ENCODE measurements at regions not wholly inside any gene's neighbourhood (a gene's known extent, or its start where the extent isn't known, plus 50 kb on each side); places are given as distances from the start of the nearest gene placed in this dataset.
A peak's percentile ranks its signal among the peaks of the same experiment; 100 is the strongest.

DNA sequence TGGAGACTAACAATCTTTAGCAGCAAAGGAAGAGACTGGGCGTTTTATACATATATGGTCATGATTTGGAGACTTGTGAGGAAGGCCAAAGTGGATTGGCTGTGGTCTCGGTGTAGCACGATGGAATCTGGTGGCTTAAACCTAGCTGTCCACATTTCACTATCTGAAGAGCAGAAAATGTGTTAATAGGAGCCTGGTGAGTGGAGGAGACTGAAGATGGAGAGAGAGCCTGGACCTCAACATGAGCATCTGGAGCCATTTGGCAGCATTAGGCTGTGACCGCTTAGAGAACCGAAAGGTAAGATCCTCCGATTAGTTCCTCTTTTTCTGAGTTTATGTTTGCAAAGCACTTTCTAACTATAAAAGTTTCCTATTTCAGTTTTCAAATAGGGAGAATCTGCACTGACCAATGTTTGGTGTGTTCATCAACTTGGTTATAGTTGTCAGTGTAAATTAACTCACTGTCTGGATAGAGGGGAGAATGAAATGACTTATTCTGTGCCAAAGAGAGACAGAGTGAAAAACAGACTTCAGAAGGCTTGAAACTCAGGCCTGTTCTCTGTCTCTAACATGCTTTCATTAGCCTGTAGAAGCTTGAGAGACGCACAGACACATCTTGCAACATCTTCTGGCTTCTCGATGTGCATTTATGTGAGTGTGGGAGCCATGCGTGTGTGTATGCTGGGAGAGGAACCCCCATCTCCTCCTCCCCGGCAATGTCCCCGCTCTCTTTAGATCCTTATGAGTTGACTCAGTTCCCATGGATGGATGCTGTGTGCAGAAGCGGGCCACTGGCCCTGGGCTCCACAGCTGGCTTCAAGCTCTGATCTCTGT is 244.7 kb upstream of the TBL1XR1 start:
- Histone ChIP-seq H3K9me3 (ENCODE audit: insufficient read depth, low read depth, low read length) (no peaks in the 10 kb centered on the region), H3K27me3 (ENCODE audit: insufficient read depth, low read length) (no peaks in the 10 kb centered on the region), H3K36me3 (ENCODE audit: insufficient read depth, low read depth, low read length) (no peaks in the 10 kb centered on the region), H3K9ac (ENCODE audit: low read depth, low read length) (no peak overlapping the region), H3K27ac (ENCODE audit: low read length) (no peak overlapping the region), H3K4me1 (ENCODE audit: insufficient read depth, low read length) (no peaks in the 10 kb centered on the region), H3K4me3 (ENCODE audit: low read length) (no peak overlapping the region)

DNA sequence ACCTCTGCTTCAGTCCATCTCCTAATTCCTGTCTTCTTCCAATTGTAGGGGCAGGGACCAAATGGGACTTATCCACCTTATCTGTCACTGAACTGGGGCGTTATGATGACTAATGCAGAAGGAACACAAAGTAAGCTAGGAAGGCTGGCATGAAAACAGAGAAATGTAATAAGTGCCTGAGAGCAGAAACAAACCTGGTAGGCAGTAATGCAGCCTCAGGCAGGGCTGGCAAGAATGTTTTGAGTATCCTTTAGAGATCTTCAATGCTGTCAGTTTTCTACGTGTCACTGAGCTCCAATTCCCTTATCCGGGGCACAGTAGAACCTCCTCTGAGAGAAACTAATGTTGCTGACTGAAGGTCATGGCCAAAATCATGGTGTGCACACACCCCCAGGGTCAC is 246.2 kb upstream of the TBL1XR1 start:
- Histone ChIP-seq H3K9me3 (ENCODE audit: insufficient read depth, low read depth, low read length) (no peaks in the 10 kb centered on the region), H3K4me1 (ENCODE audit: insufficient read depth, low read length) (no peaks in the 10 kb centered on the region), H3K9ac (ENCODE audit: low read depth, low read length) (no peak overlapping the region), H3K27me3 (ENCODE audit: insufficient read depth, low read length) (no peaks in the 10 kb centered on the region), H3K4me3 (ENCODE audit: low read length) (no peak overlapping the region), H3K27ac (ENCODE audit: low read length) (no peak overlapping the region), H3K36me3 (ENCODE audit: insufficient read depth, low read depth, low read length) (no peaks in the 10 kb centered on the region)

DNA sequence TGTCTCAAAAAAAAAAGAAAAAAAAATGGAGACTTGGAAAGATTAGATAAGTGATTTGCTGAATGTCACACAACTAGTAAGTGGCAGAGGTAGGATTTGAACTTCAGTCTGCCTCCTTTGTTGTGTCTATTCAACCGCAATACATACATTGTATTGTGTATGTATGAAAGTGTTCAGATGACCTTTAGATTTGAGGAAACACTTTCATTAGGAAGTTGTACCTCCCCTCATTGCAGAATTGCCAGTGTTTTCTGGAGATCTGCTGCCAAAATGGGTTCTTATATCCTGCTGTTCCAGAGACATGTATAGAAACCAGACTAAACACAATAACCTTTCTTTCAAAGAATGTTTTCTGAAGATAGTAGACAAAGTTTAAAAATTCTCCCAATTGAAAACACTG is 247.4 kb upstream of the TBL1XR1 start:
- Histone ChIP-seq H3K9me3 (ENCODE audit: insufficient read depth, low read depth, low read length) (no peaks in the 10 kb centered on the region), H3K4me3 (ENCODE audit: low read length) (no peak overlapping the region), H3K4me1 (ENCODE audit: insufficient read depth, low read length) (no peaks in the 10 kb centered on the region), H3K36me3 (ENCODE audit: insufficient read depth, low read depth, low read length) (no peaks in the 10 kb centered on the region), H3K9ac (ENCODE audit: low read depth, low read length) (no peak overlapping the region), H3K27me3 (ENCODE audit: insufficient read depth, low read length) (no peaks in the 10 kb centered on the region), H3K27ac (ENCODE audit: low read length) (no peak overlapping the region)

DNA sequence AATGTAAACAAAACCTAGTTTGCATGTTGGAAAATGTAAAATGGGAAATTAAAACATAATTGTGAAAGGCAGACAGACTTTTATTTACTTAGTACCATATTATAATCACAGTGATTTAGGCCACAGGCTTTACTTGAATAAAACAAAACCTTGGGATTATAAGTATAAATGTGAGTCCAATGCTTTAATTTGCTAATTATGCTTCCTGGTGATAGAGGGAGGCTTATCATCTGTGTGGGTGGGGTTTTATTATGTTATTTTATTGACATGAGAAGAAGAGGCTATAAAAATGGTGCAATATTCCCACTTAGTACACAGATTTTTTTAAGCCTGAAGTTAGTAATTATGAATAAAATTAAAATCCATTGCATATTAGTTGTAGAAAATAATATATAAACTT is 248.3 kb upstream of the TBL1XR1 start:
- no peaks in the 10 kb centered on the region for H3K27me3 ChIP-seq (ENCODE audit: insufficient read depth, low read length)
- H3K36me3 ChIP-seq (ENCODE audit: insufficient read depth, low read depth, low read length): no peaks in the 10 kb centered on the region
- no peak overlapping the region for H3K9ac ChIP-seq (ENCODE audit: low read depth, low read length)
- H3K4me3 ChIP-seq (ENCODE audit: low read length): no peak overlapping the region
- H3K27ac ChIP-seq (ENCODE audit: low read length): no peak overlapping the region
- no peaks in the 10 kb centered on the region for H3K9me3 ChIP-seq (ENCODE audit: insufficient read depth, low read depth, low read length)
- no peaks in the 10 kb centered on the region for H3K4me1 ChIP-seq (ENCODE audit: insufficient read depth, low read length)

DNA sequence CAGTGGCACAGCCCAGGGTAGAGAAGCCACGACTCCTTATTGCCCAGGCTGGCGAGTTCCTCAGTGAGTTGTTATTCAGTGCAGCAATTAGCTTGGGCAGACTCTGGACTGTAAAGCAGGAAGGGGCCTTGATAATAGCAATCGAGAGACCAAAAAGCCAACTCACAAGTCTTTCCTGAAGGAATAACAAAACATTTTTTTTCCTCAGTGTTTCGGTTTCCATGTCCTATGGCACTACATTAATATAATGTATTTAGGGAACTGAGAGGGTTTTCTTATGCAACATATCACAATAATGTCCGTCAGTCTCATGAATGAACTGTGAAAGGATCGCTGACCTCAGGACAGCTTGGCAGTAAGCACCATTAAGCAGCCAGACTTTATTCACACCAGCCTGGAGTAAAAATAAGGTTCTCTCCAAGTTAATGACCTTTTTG is 248.9 kb upstream of the TBL1XR1 start:
- H3K4me3 ChIP-seq (ENCODE audit: low read length): no peak overlapping the region
- no peaks in the 10 kb centered on the region for H3K9me3 ChIP-seq (ENCODE audit: insufficient read depth, low read depth, low read length)
- no peaks in the 10 kb centered on the region for H3K36me3 ChIP-seq (ENCODE audit: insufficient read depth, low read depth, low read length)
- H3K4me1 ChIP-seq (ENCODE audit: insufficient read depth, low read length): no peaks in the 10 kb centered on the region; the same call in 1 of the 2 replicates
- no peak overlapping the region for H3K9ac ChIP-seq (ENCODE audit: low read depth, low read length)
- no peaks in the 10 kb centered on the region for H3K27me3 ChIP-seq (ENCODE audit: insufficient read depth, low read length)
- H3K27ac ChIP-seq (ENCODE audit: low read length): no peak overlapping the region

DNA sequence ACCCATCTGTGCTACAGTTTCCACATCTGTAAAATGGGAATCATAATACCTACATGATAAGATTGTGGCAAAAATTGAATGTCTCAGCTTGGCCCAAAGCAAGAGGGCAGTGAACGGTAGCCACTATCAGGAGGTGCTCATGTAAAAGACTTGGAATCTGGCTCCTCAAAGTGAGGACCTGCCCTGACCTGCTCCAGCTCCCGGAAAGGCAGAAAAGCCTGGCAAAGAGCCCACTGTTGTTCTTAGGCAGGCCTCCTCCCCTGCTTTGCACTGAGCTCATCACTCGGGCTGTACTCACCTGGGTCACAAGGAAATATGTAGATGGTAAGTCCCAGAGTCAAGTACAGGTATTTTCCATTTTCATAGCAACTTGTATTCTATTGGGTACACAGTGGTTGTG is 250.7 kb upstream of the TBL1XR1 start:
- Histone ChIP-seq H3K4me1 (ENCODE audit: insufficient read depth, low read length) (peaks cover 3% of the 10 kb centered on the region; the same call in 1 of the 2 replicates), H3K27me3 (ENCODE audit: insufficient read depth, low read length) (no peaks in the 10 kb centered on the region), H3K4me3 (ENCODE audit: low read length) (no peak overlapping the region), H3K9me3 (ENCODE audit: insufficient read depth, low read depth, low read length) (no peaks in the 10 kb centered on the region), H3K36me3 (ENCODE audit: insufficient read depth, low read depth, low read length) (no peaks in the 10 kb centered on the region), H3K9ac (ENCODE audit: low read depth, low read length) (no peak overlapping the region), H3K27ac (ENCODE audit: low read length) (no peak overlapping the region)

DNA sequence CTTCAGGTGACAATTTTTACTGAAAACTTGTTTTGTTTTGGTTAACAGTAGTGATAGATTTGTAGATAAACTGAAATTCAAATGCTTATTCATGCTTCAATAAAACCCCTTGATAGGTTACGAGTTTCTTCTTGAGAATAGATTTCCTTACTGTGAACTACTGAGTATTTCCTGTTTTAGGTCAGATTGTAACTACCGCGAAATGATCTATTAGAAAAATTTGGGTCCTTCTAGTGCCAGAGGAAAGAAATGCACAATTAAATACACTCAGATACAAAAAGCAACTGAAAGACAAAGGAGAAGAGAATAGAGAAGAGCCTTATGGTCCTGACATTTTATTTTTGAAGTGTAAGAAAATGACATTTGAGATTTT is 251.7 kb upstream of the TBL1XR1 start:
- no peak overlapping the region for H3K9ac ChIP-seq (ENCODE audit: low read depth, low read length)
- peaks cover 3% of the 10 kb centered on the region; the same call in 1 of the 2 replicates for H3K4me1 ChIP-seq (ENCODE audit: insufficient read depth, low read length)
- no peak overlapping the region for H3K4me3 ChIP-seq (ENCODE audit: low read length)
- no peaks in the 10 kb centered on the region for H3K36me3 ChIP-seq (ENCODE audit: insufficient read depth, low read depth, low read length)
- H3K27ac ChIP-seq (ENCODE audit: low read length): no peak overlapping the region
- H3K9me3 ChIP-seq (ENCODE audit: insufficient read depth, low read depth, low read length): no peaks in the 10 kb centered on the region
- H3K27me3 ChIP-seq (ENCODE audit: insufficient read depth, low read length): no peaks in the 10 kb centered on the region

DNA sequence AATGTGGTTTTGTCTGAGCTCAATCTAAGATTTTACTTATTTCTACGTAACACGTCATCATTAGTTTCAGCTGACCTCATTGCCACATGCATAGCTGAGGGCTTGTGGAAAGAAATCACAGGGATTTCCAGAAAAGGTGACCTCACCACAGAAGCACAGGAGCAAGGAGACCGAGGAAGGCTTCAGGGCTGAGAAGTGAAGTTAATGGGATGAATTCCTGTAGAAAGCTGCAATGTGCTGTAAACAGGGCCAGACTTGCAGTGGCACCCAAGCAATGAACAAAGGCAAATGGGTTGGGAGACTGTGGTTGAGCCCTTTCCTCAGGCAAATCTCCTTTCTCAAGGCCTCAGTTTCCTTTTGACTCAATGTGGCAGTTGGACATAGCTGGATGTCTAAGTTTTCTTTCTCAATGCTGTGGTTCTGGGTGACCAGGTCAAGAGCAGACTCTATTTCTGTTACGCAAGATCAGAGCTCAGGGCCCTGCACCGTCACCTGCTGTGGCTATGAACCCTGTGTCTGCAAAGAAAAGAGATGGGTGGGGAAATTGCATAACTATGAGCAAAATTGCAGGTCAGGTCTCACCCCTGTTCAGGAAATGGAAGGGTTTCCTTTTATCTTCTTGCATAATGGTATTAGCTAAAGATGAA is 252.2 kb upstream of the TBL1XR1 start:
- Histone ChIP-seq H3K36me3 (ENCODE audit: insufficient read depth, low read depth, low read length) (no peaks in the 10 kb centered on the region), H3K27me3 (ENCODE audit: insufficient read depth, low read length) (no peaks in the 10 kb centered on the region), H3K4me1 (ENCODE audit: insufficient read depth, low read length) (peaks cover 3% of the 10 kb centered on the region; the same call in 1 of the 2 replicates), H3K9ac (ENCODE audit: low read depth, low read length) (no peak overlapping the region), H3K9me3 (ENCODE audit: insufficient read depth, low read depth, low read length) (no peaks in the 10 kb centered on the region), H3K4me3 (ENCODE audit: low read length) (no peak overlapping the region), H3K27ac (ENCODE audit: low read length) (no peak overlapping the region)

DNA sequence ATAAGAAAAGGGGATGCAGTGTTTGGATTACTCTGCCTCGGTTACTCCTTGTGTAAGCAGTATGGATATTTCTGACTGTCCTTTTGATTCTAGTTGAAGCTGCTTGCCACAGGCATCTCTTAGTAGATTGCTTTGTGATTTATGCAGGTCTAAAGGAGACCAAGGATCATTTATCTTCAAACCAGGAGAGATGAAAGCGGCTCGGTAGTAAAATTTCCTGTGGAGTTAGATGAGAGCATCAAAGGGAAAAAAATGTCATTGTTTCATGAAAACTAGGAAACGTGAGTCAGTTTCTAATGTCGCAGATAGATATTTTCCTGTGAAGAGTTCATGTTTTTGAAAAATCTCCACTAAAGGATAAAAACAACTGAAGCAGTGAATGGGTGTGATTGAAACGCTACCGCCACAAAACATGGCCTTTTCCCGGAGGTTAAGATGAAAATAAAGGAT is 254.0 kb upstream of the TBL1XR1 start:
- Histone ChIP-seq H3K27ac (ENCODE audit: low read length) (no peak overlapping the region), H3K9me3 (ENCODE audit: insufficient read depth, low read depth, low read length) (no peaks in the 10 kb centered on the region), H3K36me3 (ENCODE audit: insufficient read depth, low read depth, low read length) (no peaks in the 10 kb centered on the region), H3K27me3 (ENCODE audit: insufficient read depth, low read length) (no peaks in the 10 kb centered on the region), H3K4me1 (ENCODE audit: insufficient read depth, low read length) (peaks cover 3% of the 10 kb centered on the region; the same call in 1 of the 2 replicates), H3K4me3 (ENCODE audit: low read length) (no peak overlapping the region), H3K9ac (ENCODE audit: low read depth, low read length) (0 out of 2 replicates have a peak overlapping the region, but pooled peaks have one; percentile 24)

DNA sequence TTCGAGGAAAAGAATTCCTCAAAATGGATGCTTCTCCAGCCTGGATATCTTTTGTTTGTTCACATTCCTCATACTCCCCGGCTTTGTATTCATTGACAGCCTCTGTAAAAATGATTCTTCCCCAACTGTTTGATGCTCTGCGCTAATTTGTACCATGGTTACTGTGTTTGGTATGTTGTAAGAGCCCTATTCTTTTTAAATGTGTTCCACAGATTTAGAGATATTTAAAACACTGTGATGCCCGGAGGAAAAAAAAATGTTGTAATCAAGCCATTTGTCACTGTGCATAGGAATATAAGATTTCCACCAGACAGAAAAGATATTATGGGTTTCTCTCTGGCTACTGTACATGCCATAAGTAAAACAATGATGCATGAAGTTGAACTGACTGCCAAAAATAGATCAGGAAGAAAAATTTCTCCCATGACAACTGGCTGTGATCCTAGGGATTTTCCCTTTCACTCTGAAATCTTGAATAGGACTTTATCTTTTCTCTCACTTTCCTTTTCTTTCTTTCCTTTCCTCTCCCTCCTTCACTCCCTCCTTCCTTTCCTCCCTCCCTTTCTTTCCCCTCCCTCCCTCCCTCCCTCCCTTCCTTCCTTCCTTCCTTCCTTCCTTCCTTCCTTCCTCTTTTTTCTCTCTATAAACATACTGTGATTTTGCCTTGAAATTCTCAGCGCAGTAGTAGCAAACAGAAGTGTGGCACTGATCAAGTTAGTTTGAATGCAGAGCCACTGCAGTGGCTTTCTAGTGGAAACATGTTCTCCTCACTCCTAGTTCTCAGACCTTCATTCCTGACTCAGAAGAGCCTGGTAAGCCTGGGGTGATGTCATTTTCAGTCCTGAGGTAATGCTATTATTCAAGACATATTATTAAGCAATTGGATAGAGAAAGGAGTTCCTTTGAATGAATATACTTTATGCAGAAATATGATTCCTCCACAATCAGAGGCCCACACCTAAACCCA is 254.9 kb upstream of the TBL1XR1 start:
- Histone ChIP-seq H3K9me3 (ENCODE audit: insufficient read depth, low read depth, low read length) (0 out of 2 replicates have a peak, but pooled peaks cover under 1% of the 10 kb centered on the region), H3K27me3 (ENCODE audit: insufficient read depth, low read length) (no peaks in the 10 kb centered on the region), H3K27ac (ENCODE audit: low read length) (no peak overlapping the region), H3K4me1 (ENCODE audit: insufficient read depth, low read length) (peaks cover 3% of the 10 kb centered on the region; the same call in 1 of the 2 replicates), H3K36me3 (ENCODE audit: insufficient read depth, low read depth, low read length) (no peaks in the 10 kb centered on the region), H3K9ac (ENCODE audit: low read depth, low read length) (no peak overlapping the region), H3K4me3 (ENCODE audit: low read length) (no peak overlapping the region)

DNA sequence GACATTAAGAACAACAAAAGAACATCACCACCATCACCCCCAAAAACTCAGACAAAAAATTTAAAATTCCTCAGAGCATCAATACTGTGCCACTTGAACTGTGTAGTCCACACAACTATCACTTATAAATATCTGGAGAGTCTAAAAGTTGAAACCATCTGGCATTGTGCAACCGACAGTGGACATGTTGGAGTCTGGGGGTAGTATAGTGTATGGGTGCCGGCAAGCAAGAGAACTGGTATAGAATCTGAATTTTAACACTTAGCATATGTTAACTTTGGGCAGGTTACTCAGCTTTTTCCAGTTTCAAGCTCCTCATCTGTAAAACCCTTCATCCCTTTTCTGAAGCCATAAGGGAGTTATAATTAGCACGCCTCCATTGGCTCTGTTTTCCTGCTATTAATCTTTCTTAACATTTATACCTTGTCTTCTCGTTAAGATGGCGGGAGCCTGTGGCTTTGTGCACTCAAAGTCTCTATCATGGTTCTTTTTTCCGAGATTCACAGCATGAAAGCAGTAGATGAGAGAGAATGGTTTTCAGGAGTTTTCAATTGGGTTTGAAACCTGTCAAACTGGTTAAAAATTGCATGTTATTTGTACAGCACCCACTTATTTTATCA is 255.7 kb upstream of the TBL1XR1 start:
- H3K27me3 ChIP-seq (ENCODE audit: insufficient read depth, low read length): no peaks in the 10 kb centered on the region
- H3K4me1 ChIP-seq (ENCODE audit: insufficient read depth, low read length): peaks cover 3% of the 10 kb centered on the region; the same call in 1 of the 2 replicates
- H3K4me3 ChIP-seq (ENCODE audit: low read length): no peak overlapping the region
- no peak overlapping the region for H3K9ac ChIP-seq (ENCODE audit: low read depth, low read length)
- peaks cover 9% of the 10 kb centered on the region; the same call in 1 of the 2 replicates for H3K9me3 ChIP-seq (ENCODE audit: insufficient read depth, low read depth, low read length)
- no peaks in the 10 kb centered on the region for H3K36me3 ChIP-seq (ENCODE audit: insufficient read depth, low read depth, low read length)
- H3K27ac ChIP-seq (ENCODE audit: low read length): no peak overlapping the region
